Astrocyte of the hippocampus (primary cell): ENCODE measurements at regions not wholly inside any gene's neighbourhood (a gene's known extent, or its start where the extent isn't known, plus 50 kb on each side); places are given as distances from the start of the nearest gene placed in this dataset.

Experiments
- DNase-seq: peaks from one replicate; pipeline ENCODE4 v3.0.0; 2011; ENCODE audit warnings: low read depth, low spot score

DNA sequence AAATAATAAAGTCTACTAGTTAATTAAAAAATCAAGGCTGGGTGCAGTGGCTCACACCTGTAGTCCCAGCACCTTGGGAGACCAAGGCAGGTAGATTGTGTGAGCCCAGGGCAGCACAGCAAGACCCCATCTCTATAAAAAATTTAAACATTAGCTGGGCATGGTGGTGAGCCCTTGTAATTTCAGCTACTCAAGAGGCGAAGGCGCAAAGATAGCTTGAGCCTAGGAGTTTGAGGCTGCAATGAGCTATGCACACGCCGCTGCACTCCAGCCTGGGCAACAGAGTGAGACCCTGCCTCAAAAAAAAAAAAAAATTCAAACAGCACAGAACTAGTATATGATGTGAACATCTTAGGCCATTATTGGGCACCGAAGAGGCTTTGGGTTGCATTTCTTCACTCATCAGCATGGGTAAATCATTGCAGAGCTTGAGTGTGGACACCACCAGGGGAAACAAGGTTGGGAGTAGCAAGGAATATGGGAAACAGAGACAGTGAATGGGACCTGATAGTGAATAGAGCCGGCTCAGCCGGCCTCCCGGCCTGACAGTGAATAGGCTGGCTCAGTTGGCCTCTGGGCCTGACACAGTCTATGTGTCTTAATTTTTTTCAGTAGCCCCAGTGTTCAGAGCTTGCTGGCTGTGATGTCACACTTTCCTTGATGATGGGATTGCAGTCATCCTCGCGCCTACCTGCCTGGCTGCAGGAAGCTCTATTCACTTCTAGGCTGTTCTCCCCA lies 89.1 kb upstream of the ERRFI1 start:
- no peak for DNase-seq

DNA sequence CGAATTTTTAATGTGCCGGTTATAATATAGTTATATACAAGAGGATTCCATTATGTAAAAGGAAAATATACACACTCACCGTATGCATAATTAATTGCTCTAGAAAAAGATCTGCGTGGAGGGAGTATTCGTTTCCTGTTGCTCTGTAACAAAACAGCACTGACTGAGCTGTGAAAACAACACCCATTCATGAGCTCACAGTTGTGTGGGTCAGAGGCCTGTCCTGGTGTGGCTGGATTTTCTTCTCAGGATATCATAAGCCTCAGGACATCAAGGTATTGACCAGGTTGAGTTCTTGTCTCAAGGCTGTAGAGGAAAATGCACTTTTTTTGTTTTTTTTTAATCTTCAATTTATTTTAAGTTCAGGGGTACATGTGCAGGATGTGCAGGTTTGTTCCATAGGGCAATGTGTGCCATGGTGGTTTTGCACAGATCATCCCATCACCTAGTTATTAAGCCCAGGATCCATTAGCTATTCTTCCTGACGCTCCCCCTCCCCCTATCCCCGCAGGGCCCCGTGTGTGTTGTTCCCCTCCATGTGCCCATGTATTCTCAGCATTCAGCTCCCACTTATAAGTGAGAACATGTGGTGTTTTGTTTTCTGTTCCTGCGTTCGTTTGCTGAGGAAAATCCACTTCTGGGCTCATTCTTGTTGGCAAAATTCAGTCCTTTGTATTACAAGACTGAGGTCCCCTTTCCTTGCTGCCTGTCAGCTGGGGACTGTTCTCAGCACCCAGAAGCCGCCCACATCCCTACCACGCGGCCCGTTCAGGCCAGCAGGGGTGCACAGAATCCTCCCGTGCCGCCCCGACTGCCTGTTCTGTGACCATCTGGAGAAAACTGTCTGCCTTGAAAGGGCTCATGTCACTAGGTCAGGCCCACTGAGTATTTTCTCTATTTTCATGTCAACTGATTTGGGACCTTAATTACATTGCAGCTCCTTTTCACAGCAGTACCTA lies 87.4 kb upstream of the ERRFI1 start:
- DNase-seq = peak; percentile 41

DNA sequence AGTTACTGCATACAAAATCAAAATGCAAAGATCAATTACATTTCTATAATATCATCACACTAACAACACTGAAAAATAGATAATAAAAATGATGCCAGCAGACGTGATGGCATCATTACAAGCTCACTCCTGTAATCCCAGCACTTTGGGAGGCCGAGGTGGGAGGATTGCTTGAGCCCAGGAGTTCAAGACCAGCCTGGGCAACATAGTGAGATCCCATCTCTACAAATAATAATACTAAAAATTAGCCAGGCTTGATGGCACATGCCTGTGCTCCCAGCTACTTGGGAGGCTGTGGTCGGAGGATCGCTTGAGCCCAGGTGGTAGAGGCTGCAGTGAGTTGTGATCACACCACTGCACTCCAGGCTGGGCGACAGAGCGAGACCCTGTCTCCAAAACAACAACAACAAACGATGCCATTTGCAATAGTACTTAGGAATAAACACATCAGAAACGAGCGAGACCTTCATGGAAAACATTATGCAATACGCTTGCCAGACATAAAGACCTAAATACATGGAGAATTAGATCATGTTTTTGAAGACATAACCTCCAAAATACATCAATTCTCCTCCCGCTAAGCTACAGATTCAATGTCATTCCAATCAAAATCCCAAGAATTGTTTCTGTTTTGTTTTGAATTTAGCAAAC lies 86.6 kb upstream of the ERRFI1 start:
- DNase-seq = no peak

DNA sequence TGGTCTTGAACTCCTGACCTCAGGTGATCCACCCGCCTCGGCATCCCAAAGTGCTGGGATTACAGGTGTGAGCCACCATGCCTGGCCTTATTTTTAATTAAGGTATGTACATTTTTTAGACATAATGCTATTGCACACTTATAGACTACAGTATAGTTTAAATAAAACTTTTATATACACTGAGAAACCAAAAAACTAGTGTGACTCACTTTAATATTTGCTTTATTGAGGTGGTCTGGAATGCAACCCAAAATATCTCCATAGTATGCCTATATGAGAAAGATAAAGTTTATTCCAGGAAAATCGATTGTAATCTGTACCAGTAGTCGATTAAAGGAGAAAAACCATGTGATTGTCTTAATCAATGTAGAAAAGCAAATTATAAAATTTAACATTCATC lies 85.5 kb upstream of the ERRFI1 start:
- DNase-seq = no peak

DNA sequence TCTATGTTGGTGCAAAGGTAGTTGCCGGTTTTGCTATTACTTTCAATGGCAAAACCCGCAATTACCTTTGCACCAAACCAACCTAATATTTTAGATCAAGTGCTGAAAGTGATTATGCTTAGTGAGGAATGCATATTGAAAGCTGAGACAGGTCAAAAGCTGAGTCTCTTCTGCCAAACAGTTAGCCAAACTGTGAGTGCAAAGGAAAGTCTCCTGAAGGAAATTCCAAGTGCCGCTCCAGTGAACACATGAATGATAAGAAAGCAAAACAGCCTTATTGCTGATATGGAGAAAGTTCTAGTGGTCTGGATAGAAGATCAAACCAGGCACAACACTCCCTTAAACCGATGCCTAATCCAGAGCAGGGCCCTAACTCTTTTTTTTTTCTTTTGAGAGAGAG lies 83.1 kb upstream of the ERRFI1 start:
- peak; percentile 35 for DNase-seq

DNA sequence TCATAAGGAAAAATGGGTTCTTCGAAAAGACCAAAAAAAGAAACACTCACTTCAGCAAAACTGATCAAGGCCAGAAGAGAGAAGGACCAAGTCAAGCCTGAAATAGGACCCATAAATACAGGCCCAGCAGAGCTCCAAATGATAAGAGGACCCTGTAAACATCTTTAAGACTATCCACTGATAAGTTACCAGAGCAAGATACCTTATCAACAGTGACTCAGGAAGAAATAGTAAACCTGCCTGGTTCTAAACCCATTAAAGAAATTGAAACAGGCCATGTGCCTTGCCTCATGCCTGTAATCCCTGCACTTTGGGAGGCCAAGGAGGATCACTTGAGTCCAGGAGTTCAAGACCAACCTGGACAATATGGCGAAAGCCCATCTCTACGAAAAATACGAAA lies 81.8 kb upstream of the ERRFI1 start:
- no peak for DNase-seq

DNA sequence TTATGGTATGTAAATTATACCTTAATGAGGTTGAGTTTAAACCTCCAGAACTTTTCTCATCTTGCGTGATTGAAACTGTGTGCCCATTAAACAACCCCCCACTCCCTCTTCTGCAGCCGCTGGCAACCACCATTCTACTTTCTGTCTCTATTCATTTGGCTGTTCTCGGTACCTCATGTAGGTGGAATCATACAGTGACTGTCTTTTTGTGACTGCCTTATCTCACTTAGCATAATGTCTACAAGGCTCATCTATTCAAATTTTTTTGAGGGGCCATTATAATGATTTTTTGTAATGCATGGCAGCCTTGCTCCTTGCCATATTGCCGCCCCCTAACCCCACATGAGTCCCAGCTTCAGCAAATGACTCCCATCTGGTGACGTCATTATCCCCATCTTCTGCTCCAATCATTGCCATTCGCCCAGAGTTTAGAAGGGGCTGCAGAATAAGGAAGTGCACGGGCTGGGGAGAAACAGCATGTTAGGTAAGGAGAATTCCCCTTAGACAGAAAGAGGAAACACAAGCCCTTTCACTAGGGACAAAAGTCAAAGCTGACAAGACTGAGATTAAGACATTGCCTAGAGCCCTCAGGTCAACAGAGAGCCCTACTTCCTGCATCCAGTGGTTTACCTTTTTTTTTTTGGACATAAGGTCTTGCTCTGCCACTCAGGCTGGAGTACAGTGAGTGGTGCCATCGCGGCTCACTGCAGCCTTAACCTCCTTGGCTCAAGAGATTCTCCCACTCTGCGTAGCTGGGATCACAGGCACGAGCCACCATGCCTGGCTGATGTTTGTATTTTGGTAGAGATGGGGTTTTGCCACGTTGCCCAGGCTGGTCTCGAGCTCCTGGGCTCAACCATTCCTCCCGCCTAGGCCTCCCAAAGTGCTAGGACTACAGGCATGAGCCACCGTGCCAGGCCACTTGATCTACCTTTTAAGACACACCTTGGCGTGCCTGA lies 78.4 kb upstream of the ERRFI1 start:
- DNase-seq = no peak

DNA sequence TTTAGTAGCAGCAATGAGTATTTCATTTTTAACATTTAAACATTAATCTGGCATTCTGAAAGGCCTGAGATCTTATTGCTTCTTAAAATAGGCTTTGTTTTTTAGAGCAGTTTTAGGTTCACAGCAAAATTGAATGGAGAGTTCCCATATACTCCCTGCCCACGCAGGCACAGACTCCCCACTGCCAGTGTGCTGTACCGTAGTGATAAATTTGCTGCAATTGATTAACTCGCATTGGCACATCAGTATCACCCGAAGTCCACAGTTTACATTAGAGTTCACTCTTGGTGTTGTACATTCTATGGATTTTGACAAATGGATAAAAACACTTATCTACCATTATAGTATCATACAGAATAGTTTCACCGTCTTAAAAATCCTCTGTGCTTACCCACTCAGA lies 71.8 kb upstream of the ERRFI1 start:
- no peak for DNase-seq

DNA sequence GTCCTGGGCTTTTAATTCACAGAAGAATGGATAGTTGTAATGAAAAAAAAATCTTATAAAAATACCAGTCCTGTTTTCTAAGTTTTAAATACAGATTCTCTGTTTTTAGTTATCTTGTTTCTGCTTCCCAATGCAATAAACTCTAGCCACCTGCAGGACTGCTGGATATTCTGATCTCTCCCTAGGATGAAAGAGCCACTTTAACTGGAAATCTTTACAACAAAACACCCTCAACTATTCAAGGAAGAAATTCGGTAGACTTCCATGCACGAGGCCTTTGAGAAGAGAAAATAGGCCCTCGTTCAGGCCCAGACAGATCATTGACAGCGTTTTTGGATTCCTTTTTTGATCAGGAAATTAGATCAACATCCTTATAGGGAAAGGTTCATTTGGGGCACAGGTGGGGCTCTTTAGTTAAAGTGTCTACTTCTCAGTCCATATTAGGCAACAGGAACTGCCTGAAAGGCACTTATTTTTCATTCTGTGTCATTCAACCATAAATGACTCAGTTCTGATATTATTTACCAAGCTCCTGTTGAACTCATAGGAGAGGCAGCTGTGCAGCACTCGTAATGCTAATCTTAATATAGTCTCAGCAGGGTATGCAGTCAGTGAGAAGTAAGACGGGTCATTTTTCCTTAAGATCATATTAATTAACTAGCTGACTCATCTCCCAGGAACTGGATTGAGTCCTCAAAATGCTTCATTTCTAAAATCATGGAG lies 71.1 kb upstream of the ERRFI1 start:
- peak; percentile 87 for DNase-seq

DNA sequence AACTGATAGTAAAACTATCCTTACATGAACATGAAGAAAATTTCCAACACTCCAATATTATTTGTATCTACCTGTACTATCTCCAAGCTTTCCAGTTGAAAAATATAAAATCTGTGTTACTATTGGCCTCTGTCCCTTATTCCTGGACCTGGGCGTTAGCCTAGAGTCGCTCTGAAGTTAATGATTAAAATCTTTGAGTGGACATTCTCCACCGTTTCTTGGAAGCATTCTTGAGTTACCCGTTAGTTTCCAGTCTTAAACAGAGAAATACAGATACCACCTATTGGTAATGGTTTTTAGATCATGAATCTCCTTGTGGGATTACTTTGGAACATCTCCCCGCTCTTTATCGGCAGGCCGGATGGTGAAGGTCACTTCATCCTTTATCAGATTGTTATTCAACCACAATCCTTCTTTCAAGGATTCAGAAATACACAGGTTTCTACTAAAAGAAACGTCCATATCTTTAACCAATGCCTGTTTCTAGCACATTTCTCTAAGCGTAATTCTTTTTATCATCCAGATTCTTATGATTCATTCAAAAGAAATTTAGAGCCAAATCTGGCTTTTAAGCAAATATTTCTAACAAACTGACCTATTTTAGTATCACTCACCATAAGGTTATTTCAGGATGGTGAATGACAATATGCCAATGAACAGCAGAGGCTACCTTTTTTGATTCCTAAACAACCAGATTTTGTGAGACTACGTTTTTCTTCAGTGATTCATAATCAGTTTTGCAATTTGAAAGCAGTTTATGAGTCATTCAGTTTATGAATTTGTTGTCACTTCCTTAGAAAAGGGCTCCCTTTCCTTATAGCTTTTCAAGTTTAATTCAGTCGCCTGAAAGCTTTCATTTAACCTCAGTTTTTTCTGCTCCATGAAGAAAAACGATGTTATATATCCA lies 70.2 kb upstream of the ERRFI1 start:
- peak; percentile 63 for DNase-seq

DNA sequence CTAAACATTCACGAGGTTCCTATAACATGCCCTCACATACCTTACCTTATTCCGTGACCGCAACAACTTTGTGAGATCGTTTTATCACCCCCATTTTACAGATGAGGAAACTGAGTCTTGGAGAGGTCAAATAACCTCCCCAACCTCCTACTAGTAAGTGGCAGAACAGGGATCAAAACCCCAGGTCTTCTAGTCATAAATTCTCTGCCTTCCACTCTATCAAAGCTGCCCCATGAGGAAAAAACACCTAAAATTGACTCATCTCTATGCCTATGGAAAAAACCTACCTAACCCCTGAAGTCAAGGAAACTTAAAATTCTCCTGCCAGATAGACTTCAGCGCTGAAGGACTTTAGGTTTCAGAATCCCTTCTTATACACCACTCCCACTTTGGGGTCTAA lies 69.5 kb upstream of the ERRFI1 start:
- DNase-seq = no peak

DNA sequence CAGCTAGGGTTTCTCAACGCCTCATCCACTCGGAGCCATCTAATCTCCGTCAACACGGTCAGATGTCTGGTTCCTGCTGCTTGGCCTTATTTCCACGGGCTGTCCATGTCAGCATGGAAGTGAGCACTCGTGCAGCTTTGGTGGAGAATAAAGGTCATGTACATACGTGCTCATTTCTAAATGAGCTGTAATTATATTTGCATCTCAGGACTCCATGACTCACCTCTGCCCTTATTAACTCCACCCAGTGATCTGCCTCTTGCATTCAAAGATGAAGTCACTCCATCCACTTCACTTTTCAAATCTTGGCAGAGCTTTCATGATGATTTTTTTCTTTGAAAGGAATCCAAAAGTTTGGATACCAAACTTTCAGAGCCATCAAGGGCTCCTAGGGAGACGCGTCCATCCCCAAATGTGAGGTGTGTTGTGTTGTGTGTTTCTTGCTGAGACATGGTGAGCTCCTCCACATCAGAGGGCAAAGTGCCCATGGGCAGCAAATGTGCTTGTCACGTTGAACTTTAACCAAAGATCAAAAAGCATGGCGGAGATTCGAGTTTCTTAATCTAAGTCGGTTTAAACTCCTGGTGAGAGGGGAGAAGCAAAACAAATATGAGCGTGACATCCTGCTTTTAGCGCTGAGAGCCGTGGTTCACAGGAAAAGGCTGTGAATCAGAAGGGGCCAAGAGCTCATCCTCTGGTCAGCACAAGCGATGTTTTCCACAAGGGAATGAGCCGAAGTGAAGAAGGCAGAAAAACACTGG lies 68.6 kb upstream of the ERRFI1 start:
- peak; percentile 60 for DNase-seq

DNA sequence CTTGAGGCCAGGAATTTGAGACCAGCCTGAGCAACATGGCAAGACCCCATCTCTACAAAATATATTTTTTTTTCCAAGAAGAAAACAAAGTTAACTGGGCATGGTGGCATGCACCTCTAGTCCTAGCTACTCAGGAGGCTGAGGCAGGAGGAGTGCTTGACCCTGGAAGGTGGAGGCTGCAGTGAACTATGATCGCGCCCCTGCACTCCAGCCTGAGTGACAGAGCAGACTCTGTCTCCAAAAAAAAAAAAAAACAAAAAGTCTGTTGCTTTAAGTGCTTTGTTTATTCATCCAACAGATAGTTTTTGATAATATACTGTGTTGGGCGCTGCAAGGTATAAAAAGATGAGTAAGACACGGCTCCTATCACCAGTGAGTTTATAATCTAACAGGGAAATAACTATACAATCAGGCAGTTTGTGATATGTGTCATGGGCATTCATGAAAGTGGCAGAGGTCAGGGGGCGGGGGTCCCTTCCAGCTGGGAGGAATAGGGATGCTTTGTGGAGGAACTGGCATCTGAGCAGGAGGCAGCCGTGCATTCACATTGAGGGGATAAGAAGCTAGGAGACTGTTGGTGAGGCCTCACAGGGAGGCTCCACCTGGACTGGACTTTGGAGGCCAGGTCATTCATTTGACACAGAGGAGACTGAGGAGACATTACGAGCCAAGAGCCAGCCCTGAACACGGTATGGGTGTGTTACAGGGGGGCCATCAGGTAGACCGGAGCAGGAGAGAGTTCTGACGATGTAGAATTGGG lies 67.3 kb upstream of the ERRFI1 start:
- no peak for DNase-seq

DNA sequence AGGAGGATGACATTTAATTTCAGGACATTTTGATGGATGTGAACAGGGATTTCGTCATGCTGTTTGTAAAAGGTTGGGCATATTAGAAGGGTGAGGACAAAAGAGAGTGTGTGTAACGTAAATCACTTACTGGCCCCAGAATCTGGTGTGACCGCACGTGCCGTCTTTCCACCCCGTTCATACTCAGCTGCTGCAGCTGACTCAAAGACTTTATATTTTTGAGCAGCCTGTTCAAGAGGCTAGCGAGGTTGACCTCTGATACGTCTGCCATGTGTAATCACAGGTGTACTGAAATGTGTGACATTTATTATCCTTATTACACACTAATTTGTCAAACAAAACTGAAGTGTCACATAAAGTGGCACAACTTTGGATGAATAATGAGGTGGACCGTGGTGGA lies 66.5 kb upstream of the ERRFI1 start:
- no peak for DNase-seq

DNA sequence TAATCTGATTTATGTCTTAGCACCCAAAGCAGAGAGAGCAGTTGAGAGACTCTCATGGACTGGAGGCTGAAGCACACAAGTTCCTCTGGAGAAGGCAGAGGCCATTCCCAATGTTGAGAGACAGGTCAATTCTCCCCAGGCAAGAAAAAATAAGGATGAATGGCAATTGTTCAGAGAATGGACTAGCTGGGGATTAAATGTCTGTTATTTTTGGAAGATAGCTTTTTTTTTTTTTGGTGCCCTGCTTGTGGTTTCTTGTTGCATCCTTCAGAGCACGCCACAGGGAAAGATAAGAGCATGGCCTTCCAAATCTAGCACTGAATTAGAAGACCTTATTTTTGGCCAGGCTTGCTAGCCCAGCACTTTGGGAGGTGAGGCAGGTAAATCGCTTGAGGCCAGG lies 65.6 kb upstream of the ERRFI1 start:
- DNase-seq = no peak

DNA sequence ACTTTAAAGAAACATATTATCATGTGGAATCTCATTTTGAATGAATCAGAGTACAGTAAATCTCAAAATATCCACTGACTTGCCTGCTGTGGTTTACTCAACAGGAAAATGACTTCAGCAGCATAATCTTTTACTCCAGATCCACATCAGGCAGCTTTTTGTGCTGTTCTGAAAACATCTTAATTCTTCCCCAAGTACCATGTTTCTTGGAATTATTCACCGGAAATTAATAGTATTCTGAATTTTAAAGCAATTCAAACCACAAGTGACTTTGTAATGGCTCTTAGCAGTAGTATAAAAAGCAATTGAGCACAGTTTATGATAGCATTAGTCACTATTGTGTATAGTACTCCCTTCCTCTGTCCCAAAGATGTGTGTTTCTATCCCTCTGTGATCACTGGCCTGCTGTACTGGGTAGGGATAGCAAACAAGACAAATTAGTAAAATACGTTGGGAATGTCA lies 64.2 kb upstream of the ERRFI1 start:
- peak; percentile 88 for DNase-seq

DNA sequence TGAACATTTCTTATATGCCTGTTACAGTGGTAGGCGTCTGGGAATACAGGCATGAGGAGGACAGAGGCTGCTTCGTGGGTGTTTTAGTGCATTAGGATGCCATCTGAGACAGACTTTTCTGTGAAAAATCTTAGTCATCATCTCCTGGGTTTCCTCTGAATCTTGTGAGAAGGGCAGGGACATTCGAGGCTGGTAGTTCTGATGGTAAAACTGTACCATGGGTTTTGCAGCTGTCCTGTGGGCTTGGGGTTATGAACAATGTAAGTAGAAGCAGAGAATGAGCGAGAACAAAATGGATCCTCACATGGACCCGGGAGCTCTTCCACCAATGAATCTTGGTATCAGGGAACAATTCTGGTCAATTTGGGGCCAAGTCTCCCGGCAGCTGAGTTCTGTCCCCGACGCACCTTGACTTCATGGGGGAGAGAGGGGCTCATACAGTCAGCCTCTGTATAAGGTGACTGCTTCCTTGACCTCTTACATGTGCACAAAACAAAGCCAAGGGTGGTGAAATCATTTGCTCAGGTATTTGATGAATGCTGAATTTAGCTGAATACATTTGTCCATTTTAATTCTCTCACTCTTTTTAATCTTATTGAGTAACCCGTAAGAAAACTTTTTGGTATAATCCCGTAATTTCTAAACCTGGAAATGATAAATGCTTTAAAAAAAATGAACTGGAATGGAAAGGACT lies 63.6 kb upstream of the ERRFI1 start:
- peak; percentile 42 for DNase-seq
